ENCODE measurements at regions not wholly inside any gene's neighbourhood (a gene's known extent, or its start where the extent isn't known, plus 50 kb on each side); places are given as distances from the start of the nearest gene placed in this dataset.
"Not testable (repeated sequence)": the region's sequence is repeated elsewhere in the genome, so short reads cannot be mapped to it uniquely, and the experiment has no call there.

DNA sequence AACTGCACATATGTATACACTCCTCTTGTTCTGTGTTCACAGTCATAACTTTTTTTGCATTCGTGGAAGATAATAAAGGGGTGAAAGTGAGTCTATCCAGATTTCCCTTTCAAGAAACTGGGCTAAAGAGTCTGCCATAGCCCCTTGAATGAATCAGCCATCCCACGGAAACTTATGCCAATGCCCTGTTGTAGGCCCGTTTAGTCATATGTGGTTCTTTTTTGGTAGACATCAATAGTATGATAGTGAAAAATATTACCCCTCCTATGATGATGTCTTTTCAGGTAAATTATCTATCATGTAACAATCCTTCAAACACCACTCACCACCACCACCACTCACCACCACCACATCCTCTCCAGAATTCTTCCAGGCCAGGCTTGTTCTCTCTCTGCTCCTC lies 99.9 kb upstream of the MYLIP start:
- Histone ChIP-seq H3K27me3 (ENCODE audit: control insufficient read depth in 1 of 2, insufficient read depth in 2 of 2, low read length in 2 of 2) (no peaks in the 10 kb centered on the region), H3K4me3 (ENCODE audit: low read depth in 1 of 2, low read length in 2 of 2) (no peak overlapping the region), H3K27ac (ENCODE audit: low read depth in 2 of 2, low read length in 1 of 2) (no peak overlapping the region), H3K4me1 (ENCODE audit: control insufficient read depth in 2 of 2, insufficient read depth in 2 of 2, low read length in 1 of 2) (no peaks in the 10 kb centered on the region), H3K36me3 (ENCODE audit: control insufficient read depth in 2 of 2, insufficient read depth in 2 of 2, low read length in 1 of 2) (no peaks in the 10 kb centered on the region), H3K9me3 (ENCODE audit: control insufficient read depth in 2 of 2, insufficient read depth in 1 of 2, low read depth in 1 of 2, low read length in 1 of 2) (no peaks in the 10 kb centered on the region)
- WGBS, 2 donors: 83 to 89% methylated on average over 3 of the region's 3 CpGs

DNA sequence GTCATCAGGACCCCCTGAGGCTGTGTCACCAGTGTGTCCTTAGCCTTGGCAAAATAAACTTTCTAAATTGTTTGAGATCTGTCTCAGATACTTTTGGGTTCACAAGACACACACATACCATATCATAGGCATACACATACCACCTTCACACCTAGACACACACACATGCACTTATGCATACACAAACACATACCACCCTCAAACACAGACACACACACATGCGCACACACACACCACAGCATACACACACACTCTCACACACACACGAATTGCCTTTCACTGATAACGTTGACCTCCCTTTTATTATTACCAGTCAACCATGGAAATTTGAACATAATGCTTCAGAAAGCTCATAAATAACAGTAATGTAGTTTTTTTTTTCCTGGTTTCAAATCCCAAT lies 108.6 kb upstream of the MYLIP start:
- WGBS, 2 donors: 75 to 79% methylated on average over 3 of the region's 3 CpGs
- no peaks in the 10 kb centered on the region for H3K36me3 ChIP-seq (ENCODE audit: control insufficient read depth in 2 of 2, insufficient read depth in 2 of 2, low read length in 1 of 2)

GRCh38 chr6:16019462-16019861 lies 109.4 kb upstream of the MYLIP start:
- no peaks in the 10 kb centered on the region for H3K36me3 ChIP-seq (ENCODE audit: control insufficient read depth in 2 of 2, insufficient read depth in 2 of 2, low read length in 1 of 2)
- no peak overlapping the region for H3K27ac ChIP-seq (ENCODE audit: low read depth in 2 of 2, low read length in 1 of 2)
- H3K4me1 ChIP-seq (ENCODE audit: control insufficient read depth in 2 of 2, insufficient read depth in 2 of 2, low read length in 1 of 2): no peaks in the 10 kb centered on the region
- H3K9me3 ChIP-seq (ENCODE audit: control insufficient read depth in 2 of 2, insufficient read depth in 1 of 2, low read depth in 1 of 2, low read length in 1 of 2): no peaks in the 10 kb centered on the region
- H3K27me3 ChIP-seq (ENCODE audit: control insufficient read depth in 1 of 2, insufficient read depth in 2 of 2, low read length in 2 of 2): no peaks in the 10 kb centered on the region
- H3K4me3 ChIP-seq (ENCODE audit: low read depth in 1 of 2, low read length in 2 of 2): no peak overlapping the region
- WGBS, 2 donors: 88% methylated on average over 3 of the region's 3 CpGs

More for the DNA sequence above, 108.6 kb upstream of the MYLIP start:
- Histone ChIP-seq H3K27ac (ENCODE audit: low read depth in 2 of 2, low read length in 1 of 2) (no peak overlapping the region), H3K27me3 (ENCODE audit: control insufficient read depth in 1 of 2, insufficient read depth in 2 of 2, low read length in 2 of 2) (no peaks in the 10 kb centered on the region), H3K9me3 (ENCODE audit: control insufficient read depth in 2 of 2, insufficient read depth in 1 of 2, low read depth in 1 of 2, low read length in 1 of 2) (no peaks in the 10 kb centered on the region), H3K4me1 (ENCODE audit: control insufficient read depth in 2 of 2, insufficient read depth in 2 of 2, low read length in 1 of 2) (no peaks in the 10 kb centered on the region), H3K4me3 (ENCODE audit: low read depth in 1 of 2, low read length in 2 of 2) (no peak overlapping the region)

DNA sequence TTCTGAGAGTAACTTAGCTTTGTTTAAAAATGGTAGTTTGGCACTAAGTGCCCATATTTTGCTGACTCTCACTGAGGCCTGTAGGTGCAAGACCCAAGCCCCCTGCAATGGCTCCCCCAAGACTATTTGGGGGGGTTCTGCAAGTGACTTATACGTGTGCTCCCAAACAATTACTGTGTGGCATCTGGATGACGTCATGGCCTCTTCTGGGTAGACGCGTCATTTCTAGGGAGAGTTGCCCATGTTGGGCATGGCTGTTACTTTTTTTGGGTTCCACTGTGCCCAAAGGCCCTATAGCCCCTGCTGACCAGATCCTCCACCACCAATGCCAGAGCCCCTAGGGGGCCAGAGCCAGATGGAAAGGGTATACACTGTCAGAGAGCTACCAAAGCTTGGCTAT lies 110.3 kb upstream of the MYLIP start:
- no peaks in the 10 kb centered on the region for H3K4me1 ChIP-seq (ENCODE audit: control insufficient read depth in 2 of 2, insufficient read depth in 2 of 2, low read length in 1 of 2)
- H3K36me3 ChIP-seq (ENCODE audit: control insufficient read depth in 2 of 2, insufficient read depth in 2 of 2, low read length in 1 of 2): no peaks in the 10 kb centered on the region
- no peak overlapping the region for H3K27ac ChIP-seq (ENCODE audit: low read depth in 2 of 2, low read length in 1 of 2)
- H3K4me3 ChIP-seq (ENCODE audit: low read depth in 1 of 2, low read length in 2 of 2): no peak overlapping the region
- H3K27me3 ChIP-seq (ENCODE audit: control insufficient read depth in 1 of 2, insufficient read depth in 2 of 2, low read length in 2 of 2): no peaks in the 10 kb centered on the region
- H3K9me3 ChIP-seq (ENCODE audit: control insufficient read depth in 2 of 2, insufficient read depth in 1 of 2, low read depth in 1 of 2, low read length in 1 of 2): no peaks in the 10 kb centered on the region
- WGBS, 2 donors: 95 to 96% methylated on average over 4 of the region's 4 CpGs

DNA sequence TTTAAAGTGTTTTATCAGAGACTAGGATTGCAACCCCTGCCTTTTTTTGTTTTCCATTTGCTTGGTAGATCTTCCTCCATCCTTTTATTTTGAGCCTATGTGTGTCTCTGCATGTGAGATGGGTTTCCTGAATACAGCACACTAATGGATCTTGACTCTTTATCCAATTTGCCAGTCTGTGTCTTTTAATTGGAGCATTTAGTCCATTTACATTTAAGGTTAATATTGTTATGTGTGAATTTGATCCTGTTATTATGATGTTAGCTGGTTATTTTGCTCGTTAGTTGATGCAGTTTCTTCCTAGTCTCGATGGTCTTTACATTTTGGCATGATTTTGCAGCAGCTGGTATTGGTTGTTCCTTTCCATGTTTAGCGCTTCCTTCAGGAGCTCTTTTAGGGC lies 114.6 kb upstream of the MYLIP start:
- H3K9me3 ChIP-seq (ENCODE audit: control insufficient read depth in 2 of 2, insufficient read depth in 1 of 2, low read depth in 1 of 2, low read length in 1 of 2); H3K36me3 ChIP-seq (ENCODE audit: control insufficient read depth in 2 of 2, insufficient read depth in 2 of 2, low read length in 1 of 2); H3K27ac ChIP-seq (ENCODE audit: low read depth in 2 of 2, low read length in 1 of 2); H3K4me1 ChIP-seq (ENCODE audit: control insufficient read depth in 2 of 2, insufficient read depth in 2 of 2, low read length in 1 of 2); H3K27me3 ChIP-seq (ENCODE audit: control insufficient read depth in 1 of 2, insufficient read depth in 2 of 2, low read length in 2 of 2); H3K4me3 ChIP-seq (ENCODE audit: low read depth in 1 of 2, low read length in 2 of 2): not testable (repeated sequence)
- WGBS, 2 donors: no CpG with 5 or more reads among the region's 3 CpGs

DNA sequence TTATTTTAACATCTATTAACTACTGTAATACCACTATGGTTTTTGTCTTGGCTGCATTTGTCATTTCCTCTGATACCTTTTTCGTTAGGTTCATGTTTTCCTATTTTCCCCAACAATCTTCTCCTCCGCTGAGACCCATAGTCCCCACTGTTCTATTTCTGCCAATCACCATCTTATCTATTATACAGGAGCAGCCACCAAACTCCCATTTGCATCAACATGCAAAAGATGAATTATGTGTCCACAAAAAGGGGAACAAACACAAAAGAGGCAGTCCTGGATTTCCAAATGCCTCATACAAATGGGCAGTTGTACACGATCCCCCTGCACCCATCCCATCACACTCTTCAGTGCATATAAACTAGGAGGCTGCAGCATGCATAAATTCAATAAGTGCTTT lies 121.7 kb upstream of the MYLIP start:
- H3K9me3 ChIP-seq (ENCODE audit: control insufficient read depth in 2 of 2, insufficient read depth in 1 of 2, low read depth in 1 of 2, low read length in 1 of 2): no peaks in the 10 kb centered on the region

DNA sequence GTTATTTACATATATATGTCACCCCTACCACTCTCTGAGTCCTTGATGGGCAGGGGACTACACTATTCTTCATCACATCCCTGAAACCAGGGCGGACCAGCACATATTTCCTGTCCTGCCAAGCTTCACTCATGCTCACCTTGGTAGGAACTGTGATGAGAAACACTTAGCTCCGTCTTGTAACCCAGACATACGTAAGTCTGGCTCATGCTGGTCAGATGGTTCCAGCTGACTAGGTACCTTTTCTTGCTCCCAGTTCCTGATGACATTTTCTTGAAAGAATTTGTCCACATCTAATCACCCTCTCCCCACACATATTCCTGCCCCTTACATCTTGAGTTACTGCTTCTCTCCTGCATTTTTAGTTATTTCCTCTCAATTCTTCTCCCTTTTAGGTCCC lies 122.2 kb upstream of the MYLIP start:
- 90 to 92% methylated on average over 3 of the region's 3 CpGs for WGBS, 2 donors
- no peaks in the 10 kb centered on the region for H3K9me3 ChIP-seq (ENCODE audit: control insufficient read depth in 2 of 2, insufficient read depth in 1 of 2, low read depth in 1 of 2, low read length in 1 of 2)
- peaks cover 0 to 3% of the 10 kb centered on the region in 2 donors for H3K4me1 ChIP-seq (ENCODE audit: control insufficient read depth in 2 of 2, insufficient read depth in 2 of 2, low read length in 1 of 2)
- no peaks in the 10 kb centered on the region for H3K36me3 ChIP-seq (ENCODE audit: control insufficient read depth in 2 of 2, insufficient read depth in 2 of 2, low read length in 1 of 2)
- H3K27me3 ChIP-seq (ENCODE audit: control insufficient read depth in 1 of 2, insufficient read depth in 2 of 2, low read length in 2 of 2): no peaks in the 10 kb centered on the region
- H3K27ac ChIP-seq (ENCODE audit: low read depth in 2 of 2, low read length in 1 of 2): no peak overlapping the region
- no peak overlapping the region for H3K4me3 ChIP-seq (ENCODE audit: low read depth in 1 of 2, low read length in 2 of 2)

More for the DNA sequence above, 121.7 kb upstream of the MYLIP start:
- Histone ChIP-seq H3K36me3 (ENCODE audit: control insufficient read depth in 2 of 2, insufficient read depth in 2 of 2, low read length in 1 of 2) (no peaks in the 10 kb centered on the region), H3K27ac (ENCODE audit: low read depth in 2 of 2, low read length in 1 of 2) (no peak overlapping the region), H3K4me1 (ENCODE audit: control insufficient read depth in 2 of 2, insufficient read depth in 2 of 2, low read length in 1 of 2) (peaks cover 0 to 3% of the 10 kb centered on the region in 2 donors), H3K4me3 (ENCODE audit: low read depth in 1 of 2, low read length in 2 of 2) (no peak overlapping the region), H3K27me3 (ENCODE audit: control insufficient read depth in 1 of 2, insufficient read depth in 2 of 2, low read length in 2 of 2) (no peaks in the 10 kb centered on the region)
- 70 to 78% methylated on average over 3 of the region's 3 CpGs for WGBS, 2 donors

- peaks cover 0 to 3% of the 10 kb centered on the region in 2 donors for H3K4me1 ChIP-seq (ENCODE audit: control insufficient read depth in 2 of 2, insufficient read depth in 2 of 2, low read length in 1 of 2)
- no peaks in the 10 kb centered on the region for H3K9me3 ChIP-seq (ENCODE audit: control insufficient read depth in 2 of 2, insufficient read depth in 1 of 2, low read depth in 1 of 2, low read length in 1 of 2)
- H3K4me3 ChIP-seq (ENCODE audit: low read depth in 1 of 2, low read length in 2 of 2): no peak overlapping the region
- no peak overlapping the region for H3K27ac ChIP-seq (ENCODE audit: low read depth in 2 of 2, low read length in 1 of 2)
- no peaks in the 10 kb centered on the region for H3K36me3 ChIP-seq (ENCODE audit: control insufficient read depth in 2 of 2, insufficient read depth in 2 of 2, low read length in 1 of 2)
- WGBS, 2 donors: 62% methylated on average over 5 of the region's 5 CpGs
- no peaks in the 10 kb centered on the region for H3K27me3 ChIP-seq (ENCODE audit: control insufficient read depth in 1 of 2, insufficient read depth in 2 of 2, low read length in 2 of 2)
Measured at GRCh38 chr6:16004934-16005679, 123.8 kb upstream of the MYLIP start.

GRCh38 chr6:16003197-16003491 lies 125.7 kb upstream of the MYLIP start:
- no peaks in the 10 kb centered on the region for H3K36me3 ChIP-seq (ENCODE audit: control insufficient read depth in 2 of 2, insufficient read depth in 2 of 2, low read length in 1 of 2)
- H3K4me1 ChIP-seq (ENCODE audit: control insufficient read depth in 2 of 2, insufficient read depth in 2 of 2, low read length in 1 of 2): peaks cover 0 to 3% of the 10 kb centered on the region in 2 donors
- no peak overlapping the region for H3K4me3 ChIP-seq (ENCODE audit: low read depth in 1 of 2, low read length in 2 of 2)
- WGBS, 2 donors: 95 to 96% methylated on average over 2 of the region's 2 CpGs
- no peaks in the 10 kb centered on the region for H3K9me3 ChIP-seq (ENCODE audit: control insufficient read depth in 2 of 2, insufficient read depth in 1 of 2, low read depth in 1 of 2, low read length in 1 of 2)
- H3K27ac ChIP-seq (ENCODE audit: low read depth in 2 of 2, low read length in 1 of 2): no peak overlapping the region
- no peaks in the 10 kb centered on the region for H3K27me3 ChIP-seq (ENCODE audit: control insufficient read depth in 1 of 2, insufficient read depth in 2 of 2, low read length in 2 of 2)

GRCh38 chr6:16002332-16003196 lies 126.3 kb upstream of the MYLIP start:
- H3K27me3 ChIP-seq (ENCODE audit: control insufficient read depth in 1 of 2, insufficient read depth in 2 of 2, low read length in 2 of 2): no peaks in the 10 kb centered on the region
- no peak overlapping the region for H3K27ac ChIP-seq (ENCODE audit: low read depth in 2 of 2, low read length in 1 of 2)
- H3K9me3 ChIP-seq (ENCODE audit: control insufficient read depth in 2 of 2, insufficient read depth in 1 of 2, low read depth in 1 of 2, low read length in 1 of 2): no peaks in the 10 kb centered on the region
- no peaks in the 10 kb centered on the region for H3K36me3 ChIP-seq (ENCODE audit: control insufficient read depth in 2 of 2, insufficient read depth in 2 of 2, low read length in 1 of 2)
- H3K4me1 ChIP-seq (ENCODE audit: control insufficient read depth in 2 of 2, insufficient read depth in 2 of 2, low read length in 1 of 2): peaks cover 0 to 3% of the 10 kb centered on the region in 2 donors
- WGBS, 2 donors: 96 to 97% methylated on average over 14 of the region's 14 CpGs
- H3K4me3 ChIP-seq (ENCODE audit: low read depth in 1 of 2, low read length in 2 of 2): no peak overlapping the region
